ENCODE measurements at regions not wholly inside any gene's neighbourhood (a gene's known extent, or its start where the extent isn't known, plus 50 kb on each side); places are given as distances from the start of the nearest gene placed in this dataset.

DNA sequence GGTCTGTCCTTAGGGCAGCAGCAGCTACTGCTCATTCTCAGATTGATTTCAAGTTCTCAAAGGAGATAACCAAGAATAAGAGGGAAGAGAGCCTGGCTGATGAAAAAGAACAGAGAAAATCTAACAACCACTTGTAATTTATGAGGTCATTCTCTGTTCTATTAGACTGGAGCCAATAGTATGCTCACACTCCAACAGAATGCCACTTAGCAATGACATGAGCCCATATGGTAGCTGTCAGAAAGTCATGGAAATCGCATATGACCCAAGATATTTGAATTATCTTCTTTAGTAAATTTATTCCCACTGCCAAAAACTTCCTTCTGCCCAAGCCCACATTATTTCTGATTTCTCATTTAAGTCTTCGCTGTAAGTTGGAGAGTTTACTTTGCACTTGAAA, 53.7 kb upstream of the PLA2G4A start:
- no peak for TF ChIP-seq FOS (IDR thresholded peaks at IDR 0.05; ENCODE audit: borderline replicate concordance, insufficient read depth, low read length)
- TF ChIP-seq, protein P1, sequence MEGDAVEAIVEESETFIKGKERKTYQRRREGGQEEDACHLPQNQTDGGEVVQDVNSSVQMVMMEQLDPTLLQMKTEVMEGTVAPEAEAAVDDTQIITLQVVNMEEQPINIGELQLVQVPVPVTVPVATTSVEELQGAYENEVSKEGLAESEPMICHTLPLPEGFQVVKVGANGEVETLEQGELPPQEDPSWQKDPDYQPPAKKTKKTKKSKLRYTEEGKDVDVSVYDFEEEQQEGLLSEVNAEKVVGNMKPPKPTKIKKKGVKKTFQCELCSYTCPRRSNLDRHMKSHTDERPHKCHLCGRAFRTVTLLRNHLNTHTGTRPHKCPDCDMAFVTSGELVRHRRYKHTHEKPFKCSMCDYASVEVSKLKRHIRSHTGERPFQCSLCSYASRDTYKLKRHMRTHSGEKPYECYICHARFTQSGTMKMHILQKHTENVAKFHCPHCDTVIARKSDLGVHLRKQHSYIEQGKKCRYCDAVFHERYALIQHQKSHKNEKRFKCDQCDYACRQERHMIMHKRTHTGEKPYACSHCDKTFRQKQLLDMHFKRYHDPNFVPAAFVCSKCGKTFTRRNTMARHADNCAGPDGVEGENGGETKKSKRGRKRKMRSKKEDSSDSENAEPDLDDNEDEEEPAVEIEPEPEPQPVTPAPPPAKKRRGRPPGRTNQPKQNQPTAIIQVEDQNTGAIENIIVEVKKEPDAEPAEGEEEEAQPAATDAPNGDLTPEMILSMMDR (IDR thresholded peaks at IDR 0.05; ENCODE audit: extremely low read depth in 1 of 2, insufficient read depth in 1 of 2, low read depth in 1 of 2, low read length in 2 of 2), result no peak

Measured in endothelial cell of umbilical vein (primary cell).